ENCODE measurements at regions not wholly inside any gene's neighbourhood (a gene's known extent, or its start where the extent isn't known, plus 50 kb on each side); places are given as distances from the start of the nearest gene placed in this dataset.

GRCh38 chr3:30281526-30281925 lies 324.9 kb upstream of the TGFBR2 start:
- Histone ChIP-seq H2AFZ (ENCODE audit: low read depth, low read length, severe bottlenecking) (no peak overlapping the region), H3K9me2 (replicated peaks; ENCODE audit: insufficient read depth, low read length) (no peaks in the 10 kb centered on the region), H3K27ac (ENCODE audit: low read depth, low read length) (no peak overlapping the region), H3K27me3 (ENCODE audit: low read length) (no peaks in the 10 kb centered on the region), H3K4me3 (ENCODE audit: insufficient read depth, low read length, poor library complexity, severe bottlenecking) (no peak overlapping the region), H3K79me2 (ENCODE audit: insufficient read depth, low read length) (no peaks in the 10 kb centered on the region), H3K9ac (ENCODE audit: low read length) (no peak overlapping the region), H3F3A (ENCODE audit: insufficient read depth) (no peaks in the 10 kb centered on the region), H3K4me2 (ENCODE audit: low read depth, low read length, poor library complexity, severe bottlenecking) (no peak overlapping the region), H3K36me3 (ENCODE audit: low read length) (no peaks in the 10 kb centered on the region), H3K9me3 (ENCODE audit: insufficient read depth, low read length) (peaks cover 4% of the 10 kb centered on the region; the same call in 1 of the 2 replicates), H4K20me1 (ENCODE audit: low read depth, low read length) (no peaks in the 10 kb centered on the region)
- TF ChIP-seq EZH2phosphoT487 (conservative IDR thresholded peaks at IDR 0.05; ENCODE audit: low read length), result no peak

GRCh38 chr3:30282154-30282696 lies 324.2 kb upstream of the TGFBR2 start:
- Histone ChIP-seq H3K27ac (ENCODE audit: low read depth, low read length) (no peak overlapping the region), H3K27me3 (ENCODE audit: low read length) (no peaks in the 10 kb centered on the region), H3K9me2 (replicated peaks; ENCODE audit: insufficient read depth, low read length) (no peaks in the 10 kb centered on the region), H3F3A (ENCODE audit: insufficient read depth) (no peaks in the 10 kb centered on the region), H3K79me2 (ENCODE audit: insufficient read depth, low read length) (no peaks in the 10 kb centered on the region), H3K9ac (ENCODE audit: low read length) (no peak overlapping the region), H3K9me3 (ENCODE audit: insufficient read depth, low read length) (peaks cover 4% of the 10 kb centered on the region; the same call in 1 of the 2 replicates), H3K4me3 (ENCODE audit: insufficient read depth, low read length, poor library complexity, severe bottlenecking) (no peak overlapping the region), H3K4me2 (ENCODE audit: low read depth, low read length, poor library complexity, severe bottlenecking) (no peak overlapping the region), H4K20me1 (ENCODE audit: low read depth, low read length) (no peaks in the 10 kb centered on the region), H2AFZ (ENCODE audit: low read depth, low read length, severe bottlenecking) (no peak overlapping the region), H3K36me3 (ENCODE audit: low read length) (no peaks in the 10 kb centered on the region)
- TF ChIP-seq CTCF (IDR thresholded peaks at IDR 0.05; ENCODE audit: insufficient read depth, low read length, poor library complexity, severe bottlenecking) (no peak), EZH2phosphoT487 (conservative IDR thresholded peaks at IDR 0.05; ENCODE audit: low read length) (no peak)

GRCh38 chr3:30285188-30286006 lies 321.0 kb upstream of the TGFBR2 start:
- TF ChIP-seq EZH2phosphoT487 (conservative IDR thresholded peaks at IDR 0.05; ENCODE audit: low read length) (no peak), CTCF (IDR thresholded peaks at IDR 0.05; ENCODE audit: insufficient read depth, low read length, poor library complexity, severe bottlenecking) (no peak)
- no peaks in the 10 kb centered on the region for H3K9me2 ChIP-seq (replicated peaks; ENCODE audit: insufficient read depth, low read length)
- H3K36me3 ChIP-seq (ENCODE audit: low read length), result no peaks in the 10 kb centered on the region
- no peaks in the 10 kb centered on the region for H3K27me3 ChIP-seq (ENCODE audit: low read length)
- H3K4me2 ChIP-seq (ENCODE audit: low read depth, low read length, poor library complexity, severe bottlenecking), result no peak overlapping the region
- H3K79me2 ChIP-seq (ENCODE audit: insufficient read depth, low read length), result no peaks in the 10 kb centered on the region
- no peak overlapping the region for H3K9ac ChIP-seq (ENCODE audit: low read length)
- no peaks in the 10 kb centered on the region for H3K9me3 ChIP-seq (ENCODE audit: insufficient read depth, low read length)
- no peak overlapping the region for H3K27ac ChIP-seq (ENCODE audit: low read depth, low read length)
- no peaks in the 10 kb centered on the region for H3F3A ChIP-seq (ENCODE audit: insufficient read depth)
- H2AFZ ChIP-seq (ENCODE audit: low read depth, low read length, severe bottlenecking), result no peak overlapping the region
- H3K4me3 ChIP-seq (ENCODE audit: insufficient read depth, low read length, poor library complexity, severe bottlenecking), result no peak overlapping the region
- no peaks in the 10 kb centered on the region for H4K20me1 ChIP-seq (ENCODE audit: low read depth, low read length)

Measured in SU-DHL-6 (cell line).